ENCODE measurements at regions not wholly inside any gene's neighbourhood (a gene's known extent, or its start where the extent isn't known, plus 50 kb on each side); places are given as distances from the start of the nearest gene placed in this dataset.

DNA sequence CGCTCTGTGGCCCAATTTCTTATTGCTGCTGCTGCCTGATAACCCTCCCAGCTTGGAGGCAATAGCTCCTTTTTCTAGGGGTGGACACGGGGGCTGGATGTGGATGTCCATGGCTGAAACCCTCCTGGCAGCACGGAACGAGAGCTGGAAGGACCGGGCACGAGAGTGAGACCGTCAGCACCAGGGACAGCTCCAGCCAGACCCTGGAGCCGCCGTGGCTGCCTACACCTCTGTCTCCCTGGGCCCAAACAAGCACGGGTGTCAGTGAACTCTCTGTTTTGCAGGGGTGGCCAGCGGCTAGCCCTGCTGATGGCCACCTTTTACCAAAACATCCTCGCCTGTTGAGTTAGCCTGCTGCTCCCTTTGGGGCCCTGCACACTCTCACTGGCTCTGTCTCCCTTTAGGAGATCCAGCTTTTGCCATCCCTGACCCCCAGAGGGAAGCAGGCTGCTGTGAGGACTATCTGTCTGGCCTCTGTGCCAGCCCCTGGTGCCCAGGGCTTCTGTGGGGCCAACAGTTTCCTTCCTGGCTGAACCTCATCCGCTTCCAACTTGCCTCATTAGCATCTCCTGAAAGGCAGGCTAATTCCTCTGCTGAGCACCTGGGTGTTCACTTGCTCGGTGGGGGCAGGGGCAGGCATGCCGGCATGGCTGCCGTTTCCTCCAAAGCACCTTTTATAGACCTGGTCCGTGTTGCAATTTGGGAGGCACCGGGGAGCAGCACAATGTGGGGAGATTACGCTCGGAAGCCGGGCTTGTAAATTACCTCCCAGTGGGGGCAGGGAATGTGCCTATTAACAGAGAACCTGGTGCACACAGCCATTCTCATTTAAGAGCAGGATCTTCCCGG lies 118.1 kb downstream of the ENGASE start:
- 5% methylated on average over 22 of the region's 22 CpGs for WGBS

DNA sequence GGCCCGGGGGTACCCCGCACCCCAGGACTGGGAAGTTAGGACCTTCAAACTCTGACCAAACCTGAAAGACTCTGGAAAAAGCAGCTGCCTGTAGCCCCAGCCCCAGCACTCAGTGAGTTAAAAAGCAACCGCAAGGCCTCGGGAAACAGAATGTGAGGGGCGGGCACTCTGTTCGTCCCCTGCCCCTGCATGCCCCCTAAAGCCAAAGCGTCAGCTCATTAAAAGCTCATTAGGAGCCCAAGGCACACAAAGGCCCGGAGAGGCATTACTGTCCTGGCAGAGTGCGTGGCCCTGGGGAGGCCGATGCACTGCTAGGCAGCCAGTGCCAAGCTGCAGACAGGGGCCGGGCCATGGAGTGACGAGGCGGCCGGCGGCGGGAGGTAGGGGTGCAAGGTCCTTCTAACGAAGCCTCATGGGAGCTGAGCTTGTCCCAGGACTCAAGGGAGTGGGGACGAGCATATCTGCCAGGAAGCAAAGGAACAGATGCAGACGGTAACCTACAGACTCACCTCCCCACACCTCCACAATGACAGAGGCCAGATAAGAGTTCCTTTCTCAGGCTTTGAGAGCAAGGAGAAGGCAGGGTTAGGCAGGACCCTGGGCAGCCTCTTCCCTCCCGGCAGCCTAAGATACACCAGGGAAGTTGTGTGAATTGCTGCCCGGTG lies 116.8 kb downstream of the ENGASE start:
- TF ChIP-seq POLR2AphosphoS5 (IDR thresholded peaks at IDR 0.05) (no peak), POLR2A (IDR thresholded peaks at IDR 0.05) (no peak)
- TF ChIP-seq, protein P1, sequence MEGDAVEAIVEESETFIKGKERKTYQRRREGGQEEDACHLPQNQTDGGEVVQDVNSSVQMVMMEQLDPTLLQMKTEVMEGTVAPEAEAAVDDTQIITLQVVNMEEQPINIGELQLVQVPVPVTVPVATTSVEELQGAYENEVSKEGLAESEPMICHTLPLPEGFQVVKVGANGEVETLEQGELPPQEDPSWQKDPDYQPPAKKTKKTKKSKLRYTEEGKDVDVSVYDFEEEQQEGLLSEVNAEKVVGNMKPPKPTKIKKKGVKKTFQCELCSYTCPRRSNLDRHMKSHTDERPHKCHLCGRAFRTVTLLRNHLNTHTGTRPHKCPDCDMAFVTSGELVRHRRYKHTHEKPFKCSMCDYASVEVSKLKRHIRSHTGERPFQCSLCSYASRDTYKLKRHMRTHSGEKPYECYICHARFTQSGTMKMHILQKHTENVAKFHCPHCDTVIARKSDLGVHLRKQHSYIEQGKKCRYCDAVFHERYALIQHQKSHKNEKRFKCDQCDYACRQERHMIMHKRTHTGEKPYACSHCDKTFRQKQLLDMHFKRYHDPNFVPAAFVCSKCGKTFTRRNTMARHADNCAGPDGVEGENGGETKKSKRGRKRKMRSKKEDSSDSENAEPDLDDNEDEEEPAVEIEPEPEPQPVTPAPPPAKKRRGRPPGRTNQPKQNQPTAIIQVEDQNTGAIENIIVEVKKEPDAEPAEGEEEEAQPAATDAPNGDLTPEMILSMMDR (IDR thresholded peaks at IDR 0.05): no peak
- intact Hi-C loops (cut with DNase I): no loop called here
- Histone ChIP-seq H3K9me3 (no peaks in the 10 kb centered on the region), H3K4me3 (no peak overlapping the region), H3K27me3 (replicated peaks; ENCODE audit: insufficient read depth) (peaks cover 18% of the 10 kb centered on the region), H3K36me3 (no peaks in the 10 kb centered on the region), H3K27ac (no peak overlapping the region), H3K4me1 (replicated peaks) (no peaks in the 10 kb centered on the region)
- no peak for DNase-seq (ENCODE audit: low spot score)
- 36% methylated on average over 20 of the region's 21 CpGs for WGBS

More for the DNA sequence above, 118.1 kb downstream of the ENGASE start:
- Histone ChIP-seq H3K9me3 (no peaks in the 10 kb centered on the region), H3K27me3 (replicated peaks; ENCODE audit: insufficient read depth) (peaks cover 13% of the 10 kb centered on the region), H3K27ac (no peak overlapping the region), H3K4me1 (replicated peaks) (no peaks in the 10 kb centered on the region), H3K36me3 (no peaks in the 10 kb centered on the region), H3K4me3 (no peak overlapping the region)
- no peak for TF ChIP-seq POLR2AphosphoS5 (IDR thresholded peaks at IDR 0.05)
- TF ChIP-seq, protein P1 (IDR thresholded peaks at IDR 0.05): no peak
- TF ChIP-seq POLR2A (IDR thresholded peaks at IDR 0.05): no peak
- intact Hi-C loops (cut with DNase I): no loop called here
- DNase-seq (ENCODE audit: low spot score): peak; percentile 8

DNA sequence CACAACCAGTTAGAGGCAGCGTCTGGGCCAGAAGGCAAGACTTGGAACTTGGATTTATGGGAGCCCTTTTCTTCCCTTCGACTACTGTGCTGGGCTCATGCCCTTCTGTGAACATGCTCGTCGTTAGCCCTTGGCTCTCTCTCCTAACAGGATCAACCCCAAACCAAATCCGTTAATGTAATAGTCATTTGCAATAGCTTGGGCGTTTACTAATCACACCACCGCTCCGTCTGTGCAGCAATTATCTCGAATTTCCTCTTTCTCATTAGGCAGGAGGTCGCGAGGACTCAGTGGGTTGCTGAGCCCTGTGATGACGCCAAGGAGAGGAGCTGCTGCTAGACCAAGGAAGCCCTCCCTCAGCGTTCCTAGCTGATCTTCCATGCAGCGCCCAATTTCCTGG lies 114.7 kb downstream of the ENGASE start:
- Histone ChIP-seq H3K9me3 (no peaks in the 10 kb centered on the region), H3K36me3 (no peaks in the 10 kb centered on the region), H3K27me3 (replicated peaks; ENCODE audit: insufficient read depth) (peaks cover 27% of the 10 kb centered on the region), H3K4me1 (replicated peaks) (no peaks in the 10 kb centered on the region), H3K4me3 (no peak overlapping the region), H3K27ac (no peak overlapping the region)
- intact Hi-C loops (cut with DNase I): loop anchor here (5.0 kb wide), 1 partner anchor 102 kb away; no protein-coding TSS in a partner anchor
- DNase-seq (ENCODE audit: low spot score): no peak
- TF ChIP-seq POLR2AphosphoS5 (IDR thresholded peaks at IDR 0.05) (no peak), POLR2A (IDR thresholded peaks at IDR 0.05) (no peak)
- 76% methylated on average over 14 of the region's 14 CpGs for WGBS

DNA sequence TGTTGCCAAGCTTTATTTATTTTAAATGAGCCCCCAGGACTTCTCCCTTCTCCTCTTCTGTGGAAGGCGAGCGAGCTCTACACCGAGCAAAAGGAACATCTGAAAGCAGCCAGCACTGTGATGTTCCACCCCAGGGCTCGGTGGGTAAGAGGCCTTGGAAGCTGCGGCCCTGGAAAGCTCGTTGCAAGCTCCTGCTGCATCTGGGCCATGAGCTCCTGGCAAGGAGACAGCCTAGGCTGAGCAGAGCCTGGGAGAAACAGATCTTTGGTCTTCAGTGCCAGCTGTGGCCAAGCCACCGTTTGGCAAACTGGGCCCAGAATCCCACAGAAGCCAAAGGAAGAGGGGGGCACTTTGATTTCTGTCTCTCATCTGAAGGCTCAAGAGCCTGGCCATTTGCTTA lies 114.1 kb downstream of the ENGASE start:
- WGBS: 46% methylated on average over 7 of the region's 7 CpGs
- H3K27me3 ChIP-seq (replicated peaks; ENCODE audit: insufficient read depth): peaks cover 33% of the 10 kb centered on the region
- intact Hi-C loops (cut with DNase I): loop anchor here (5.0 kb wide), 1 partner anchor 101 kb away; no protein-coding TSS in a partner anchor
- H3K27ac ChIP-seq: no peak overlapping the region
- peaks cover under 1% of the 10 kb centered on the region for H3K4me1 ChIP-seq (replicated peaks)
- H3K9me3 ChIP-seq: no peaks in the 10 kb centered on the region
- TF ChIP-seq, protein P1 (IDR thresholded peaks at IDR 0.05): no peak
- TF ChIP-seq POLR2AphosphoS5 (IDR thresholded peaks at IDR 0.05) (no peak), POLR2A (IDR thresholded peaks at IDR 0.05) (no peak)
- DNase-seq (ENCODE audit: low spot score): no peak
- no peaks in the 10 kb centered on the region for H3K36me3 ChIP-seq
- no peak overlapping the region for H3K4me3 ChIP-seq

DNA sequence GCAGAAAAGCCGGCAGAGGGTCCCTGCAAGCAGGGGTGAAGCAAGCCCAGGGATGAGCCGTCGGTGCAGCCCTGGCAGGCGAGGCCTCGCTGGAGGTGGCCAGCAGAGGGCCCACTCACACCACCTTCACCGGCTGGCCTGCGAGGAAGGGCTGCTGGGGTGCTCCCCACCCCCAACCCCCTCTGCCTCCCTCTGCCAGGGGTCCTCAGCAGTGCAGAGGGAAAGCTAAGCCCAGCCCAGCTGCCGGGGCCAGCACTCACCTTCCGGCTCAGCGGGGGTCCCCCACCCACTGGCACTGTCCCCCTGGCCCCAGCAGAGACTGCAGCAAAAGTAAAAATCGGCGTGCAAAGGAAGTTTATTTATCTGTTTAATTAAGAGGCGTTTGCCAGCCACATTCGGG lies 113.4 kb downstream of the ENGASE start:
- DNase-seq (ENCODE audit: low spot score): no peak
- intact Hi-C loops (cut with DNase I): loop anchor here (5.0 kb wide), 1 partner anchor 101 kb away; no protein-coding TSS in a partner anchor

More for the DNA sequence above, 113.4 kb downstream of the ENGASE start:
- H3K9me3 ChIP-seq: no peaks in the 10 kb centered on the region
- WGBS: 7% methylated on average over 14 of the region's 14 CpGs
- H3K4me3 ChIP-seq: no peak overlapping the region
- no peaks in the 10 kb centered on the region for H3K36me3 ChIP-seq
- H3K4me1 ChIP-seq (replicated peaks): peaks cover 4% of the 10 kb centered on the region
- TF ChIP-seq POLR2A (IDR thresholded peaks at IDR 0.05): no peak
- TF ChIP-seq POLR2AphosphoS5 (IDR thresholded peaks at IDR 0.05): no peak
- TF ChIP-seq, protein P1 (IDR thresholded peaks at IDR 0.05): peak in 3 of 4 experiments; percentile 27 to 53 (median 51)
- no peak overlapping the region for H3K27ac ChIP-seq
- H3K27me3 ChIP-seq (replicated peaks; ENCODE audit: insufficient read depth): peaks cover 39% of the 10 kb centered on the region

Data from prostate gland (tissue), 2 donors.